ENCODE measurements at regions not wholly inside any gene's neighbourhood (a gene's known extent, or its start where the extent isn't known, plus 50 kb on each side); places are given as distances from the start of the nearest gene placed in this dataset.

- H3K36me3 ChIP-seq (ENCODE audit: insufficient read depth, low read length) = no peaks in the 10 kb centered on the region
- no peak overlapping the region for H3K4me3 ChIP-seq (ENCODE audit: low read depth in 1 of 2, low read length in 2 of 2)
- no peak overlapping the region for H3K9ac ChIP-seq (ENCODE audit: low read length)
- no peak overlapping the region for H3K27ac ChIP-seq (ENCODE audit: low read depth, low read length)
- H3K27me3 ChIP-seq (ENCODE audit: control insufficient read depth in 1 of 2, insufficient read depth in 2 of 2, low read length in 2 of 2) = no peaks in the 10 kb centered on the region
- no peaks in the 10 kb centered on the region for H3K9me3 ChIP-seq (ENCODE audit: low read length)
- no peaks in the 10 kb centered on the region for H3K4me1 ChIP-seq (ENCODE audit: insufficient read depth, low read length)
Observed at GRCh38 chr18:68462148-68462547, 252.8 kb downstream of the TMX3 start.

- Histone ChIP-seq H3K4me1 (ENCODE audit: insufficient read depth, low read length) (no peaks in the 10 kb centered on the region), H3K36me3 (ENCODE audit: insufficient read depth, low read length) (no peaks in the 10 kb centered on the region), H3K4me3 (ENCODE audit: low read depth in 1 of 2, low read length in 2 of 2) (no peak overlapping the region), H3K9me3 (ENCODE audit: low read length) (no peaks in the 10 kb centered on the region), H3K27me3 (ENCODE audit: control insufficient read depth in 1 of 2, insufficient read depth in 2 of 2, low read length in 2 of 2) (no peaks in the 10 kb centered on the region), H3K27ac (ENCODE audit: low read depth, low read length) (no peak overlapping the region), H3K9ac (ENCODE audit: low read length) (no peak overlapping the region)
Observed at GRCh38 chr18:68461481-68462018, 253.4 kb downstream of the TMX3 start.

GRCh38 chr18:68459968-68460367 is 254.9 kb downstream of the TMX3 start:
- no peaks in the 10 kb centered on the region for H3K9me3 ChIP-seq (ENCODE audit: low read length)
- H3K9ac ChIP-seq (ENCODE audit: low read length) = no peak overlapping the region
- H3K4me1 ChIP-seq (ENCODE audit: insufficient read depth, low read length) = no peaks in the 10 kb centered on the region
- no peaks in the 10 kb centered on the region for H3K36me3 ChIP-seq (ENCODE audit: insufficient read depth, low read length)
- no peak overlapping the region for H3K4me3 ChIP-seq (ENCODE audit: low read depth in 1 of 2, low read length in 2 of 2)
- no peak overlapping the region for H3K27ac ChIP-seq (ENCODE audit: low read depth, low read length)
- no peaks in the 10 kb centered on the region for H3K27me3 ChIP-seq (ENCODE audit: control insufficient read depth in 1 of 2, insufficient read depth in 2 of 2, low read length in 2 of 2)

- H3K9me3 ChIP-seq (ENCODE audit: low read length) = no peaks in the 10 kb centered on the region
- no peaks in the 10 kb centered on the region for H3K36me3 ChIP-seq (ENCODE audit: insufficient read depth, low read length)
- H3K9ac ChIP-seq (ENCODE audit: low read length) = no peak overlapping the region
- H3K4me1 ChIP-seq (ENCODE audit: insufficient read depth, low read length) = no peaks in the 10 kb centered on the region
- no peaks in the 10 kb centered on the region for H3K27me3 ChIP-seq (ENCODE audit: control insufficient read depth in 1 of 2, insufficient read depth in 2 of 2, low read length in 2 of 2)
- H3K27ac ChIP-seq (ENCODE audit: low read depth, low read length) = no peak overlapping the region
- no peak overlapping the region for H3K4me3 ChIP-seq (ENCODE audit: low read depth in 1 of 2, low read length in 2 of 2)
Observed at GRCh38 chr18:68456985-68457384, 257.9 kb downstream of the TMX3 start.

GRCh38 chr18:68455229-68455603 is 259.7 kb downstream of the TMX3 start:
- Histone ChIP-seq H3K36me3 (ENCODE audit: insufficient read depth, low read length) (no peaks in the 10 kb centered on the region), H3K9ac (ENCODE audit: low read length) (no peak overlapping the region), H3K4me3 (ENCODE audit: low read depth in 1 of 2, low read length in 2 of 2) (no peak overlapping the region), H3K9me3 (ENCODE audit: low read length) (no peaks in the 10 kb centered on the region), H3K27ac (ENCODE audit: low read depth, low read length) (no peak overlapping the region), H3K27me3 (ENCODE audit: control insufficient read depth in 1 of 2, insufficient read depth in 2 of 2, low read length in 2 of 2) (no peaks in the 10 kb centered on the region), H3K4me1 (ENCODE audit: insufficient read depth, low read length) (no peaks in the 10 kb centered on the region)

GRCh38 chr18:68454511-68455228 is 260.2 kb downstream of the TMX3 start:
- Histone ChIP-seq H3K9ac (ENCODE audit: low read length) (no peak overlapping the region), H3K27me3 (ENCODE audit: control insufficient read depth in 1 of 2, insufficient read depth in 2 of 2, low read length in 2 of 2) (no peaks in the 10 kb centered on the region), H3K4me1 (ENCODE audit: insufficient read depth, low read length) (no peaks in the 10 kb centered on the region), H3K4me3 (ENCODE audit: low read depth in 1 of 2, low read length in 2 of 2) (no peak overlapping the region), H3K27ac (ENCODE audit: low read depth, low read length) (no peak overlapping the region), H3K36me3 (ENCODE audit: insufficient read depth, low read length) (no peaks in the 10 kb centered on the region), H3K9me3 (ENCODE audit: low read length) (no peaks in the 10 kb centered on the region)

GRCh38 chr18:68449292-68449691 is 265.6 kb downstream of the TMX3 start:
- Histone ChIP-seq H3K36me3 (ENCODE audit: insufficient read depth, low read length) (no peaks in the 10 kb centered on the region), H3K4me3 (ENCODE audit: low read depth in 1 of 2, low read length in 2 of 2) (no peak overlapping the region), H3K27me3 (ENCODE audit: control insufficient read depth in 1 of 2, insufficient read depth in 2 of 2, low read length in 2 of 2) (no peaks in the 10 kb centered on the region), H3K9me3 (ENCODE audit: low read length) (no peaks in the 10 kb centered on the region), H3K4me1 (ENCODE audit: insufficient read depth, low read length) (no peaks in the 10 kb centered on the region), H3K27ac (ENCODE audit: low read depth, low read length) (no peak overlapping the region), H3K9ac (ENCODE audit: low read length) (no peak overlapping the region)

- Histone ChIP-seq H3K9me3 (ENCODE audit: low read length) (no peaks in the 10 kb centered on the region), H3K27ac (ENCODE audit: low read depth, low read length) (no peak overlapping the region), H3K27me3 (ENCODE audit: control insufficient read depth in 1 of 2, insufficient read depth in 2 of 2, low read length in 2 of 2) (no peaks in the 10 kb centered on the region)
Observed at GRCh38 chr18:68448736-68449135, 266.2 kb downstream of the TMX3 start.

GRCh38 chr18:68447286-68447685 is 267.6 kb downstream of the TMX3 start:
- H3K36me3 ChIP-seq (ENCODE audit: insufficient read depth, low read length) = no peaks in the 10 kb centered on the region
- no peaks in the 10 kb centered on the region for H3K4me1 ChIP-seq (ENCODE audit: insufficient read depth, low read length)
- no peak overlapping the region for H3K4me3 ChIP-seq (ENCODE audit: low read depth in 1 of 2, low read length in 2 of 2)
- no peaks in the 10 kb centered on the region for H3K27me3 ChIP-seq (ENCODE audit: control insufficient read depth in 1 of 2, insufficient read depth in 2 of 2, low read length in 2 of 2)
- H3K9ac ChIP-seq (ENCODE audit: low read length) = no peak overlapping the region
- no peak overlapping the region for H3K27ac ChIP-seq (ENCODE audit: low read depth, low read length)
- no peaks in the 10 kb centered on the region for H3K9me3 ChIP-seq (ENCODE audit: low read length)

More at GRCh38 chr18:68448736-68449135, 266.2 kb downstream of the TMX3 start:
- Histone ChIP-seq H3K4me3 (ENCODE audit: low read depth in 1 of 2, low read length in 2 of 2) (no peak overlapping the region), H3K4me1 (ENCODE audit: insufficient read depth, low read length) (no peaks in the 10 kb centered on the region), H3K9ac (ENCODE audit: low read length) (no peak overlapping the region), H3K36me3 (ENCODE audit: insufficient read depth, low read length) (no peaks in the 10 kb centered on the region)

- H3K27me3 ChIP-seq (ENCODE audit: control insufficient read depth in 1 of 2, insufficient read depth in 2 of 2, low read length in 2 of 2) = no peaks in the 10 kb centered on the region
- no peak overlapping the region for H3K4me3 ChIP-seq (ENCODE audit: low read depth in 1 of 2, low read length in 2 of 2)
- H3K9ac ChIP-seq (ENCODE audit: low read length) = no peak overlapping the region
- no peaks in the 10 kb centered on the region for H3K9me3 ChIP-seq (ENCODE audit: low read length)
- no peaks in the 10 kb centered on the region for H3K36me3 ChIP-seq (ENCODE audit: insufficient read depth, low read length)
- H3K27ac ChIP-seq (ENCODE audit: low read depth, low read length) = no peak overlapping the region
- H3K4me1 ChIP-seq (ENCODE audit: insufficient read depth, low read length) = no peaks in the 10 kb centered on the region
Observed at GRCh38 chr18:68445668-68446426, 269.1 kb downstream of the TMX3 start.

GRCh38 chr18:68445136-68445535 is 269.8 kb downstream of the TMX3 start:
- Histone ChIP-seq H3K4me1 (ENCODE audit: insufficient read depth, low read length) (no peaks in the 10 kb centered on the region), H3K9ac (ENCODE audit: low read length) (no peak overlapping the region), H3K9me3 (ENCODE audit: low read length) (no peaks in the 10 kb centered on the region), H3K36me3 (ENCODE audit: insufficient read depth, low read length) (no peaks in the 10 kb centered on the region), H3K27ac (ENCODE audit: low read depth, low read length) (no peak overlapping the region), H3K4me3 (ENCODE audit: low read depth in 1 of 2, low read length in 2 of 2) (no peak overlapping the region), H3K27me3 (ENCODE audit: control insufficient read depth in 1 of 2, insufficient read depth in 2 of 2, low read length in 2 of 2) (no peaks in the 10 kb centered on the region)

Data from muscle layer of colon (tissue), 2 donors.